ENCODE measurements at regions not wholly inside any gene's neighbourhood (a gene's known extent, or its start where the extent isn't known, plus 50 kb on each side); places are given as distances from the start of the nearest gene placed in this dataset.

GRCh38 chr5:162990063-162990462 is 447.3 kb upstream of the CCNG1 start:
- H3K9me3 ChIP-seq (ENCODE audit: low read depth), result no peaks in the 10 kb centered on the region
- H3K27me3 ChIP-seq, result no peaks in the 10 kb centered on the region
- no peak overlapping the region for H3K4me2 ChIP-seq
- no peaks in the 10 kb centered on the region for H4K20me1 ChIP-seq (ENCODE audit: insufficient read depth, poor library complexity, severe bottlenecking)
- no peaks in the 10 kb centered on the region for H3K79me2 ChIP-seq
- H3K4me1 ChIP-seq (ENCODE audit: insufficient read depth), result no peaks in the 10 kb centered on the region
- DNase-seq (ENCODE audit: low spot score), result no peak
- H3K36me3 ChIP-seq (replicated peaks; ENCODE audit: insufficient read depth, low read depth), result no peaks in the 10 kb centered on the region
- TF ChIP-seq CTCF (IDR thresholded peaks at IDR 0.05; ENCODE audit: poor library complexity), result no peak
- TF ChIP-seq EZH2phosphoT487 (IDR thresholded peaks at IDR 0.05; ENCODE audit: low read depth, severe bottlenecking, unreplicated experiment), result no peak
- no peak for TF ChIP-seq EZH2 (IDR thresholded peaks at IDR 0.05; ENCODE audit: borderline replicate concordance)
- H2AFZ ChIP-seq, result no peak overlapping the region
- no peak overlapping the region for H3K4me3 ChIP-seq
- H3K9me2 ChIP-seq (replicated peaks; ENCODE audit: insufficient read depth), result no peaks in the 10 kb centered on the region
- no peak overlapping the region for H3K27ac ChIP-seq

- no peaks in the 10 kb centered on the region for H4K20me1 ChIP-seq (ENCODE audit: insufficient read depth, poor library complexity, severe bottlenecking)
- no peak for DNase-seq (ENCODE audit: low spot score)
- no peaks in the 10 kb centered on the region for H3K9me3 ChIP-seq (ENCODE audit: low read depth)
- H2AFZ ChIP-seq, result no peak overlapping the region
- WGBS (ENCODE audit: low lambda C conversion rate, missing lambda C conversion rate), result 63% methylated on average over 2 of the region's 2 CpGs
- no peaks in the 10 kb centered on the region for H3K4me1 ChIP-seq (ENCODE audit: insufficient read depth)
- H3K36me3 ChIP-seq (replicated peaks; ENCODE audit: insufficient read depth, low read depth), result no peaks in the 10 kb centered on the region
- no peak overlapping the region for H3K4me3 ChIP-seq
- no peak overlapping the region for H3K27ac ChIP-seq
- no peak overlapping the region for H3K4me2 ChIP-seq
- H3K79me2 ChIP-seq, result no peaks in the 10 kb centered on the region
- H3K27me3 ChIP-seq, result no peaks in the 10 kb centered on the region
- H3K9me2 ChIP-seq (replicated peaks; ENCODE audit: insufficient read depth), result no peaks in the 10 kb centered on the region
- TF ChIP-seq EZH2 (IDR thresholded peaks at IDR 0.05; ENCODE audit: borderline replicate concordance) (no peak), CTCF (IDR thresholded peaks at IDR 0.05; ENCODE audit: poor library complexity) (no peak), EZH2phosphoT487 (IDR thresholded peaks at IDR 0.05; ENCODE audit: low read depth, severe bottlenecking, unreplicated experiment) (no peak)
Observed at GRCh38 chr5:162990856-162991497, 446.4 kb upstream of the CCNG1 start.

GRCh38 chr5:162995568-162995967 is 441.8 kb upstream of the CCNG1 start:
- 81% methylated on average over 4 of the region's 4 CpGs for WGBS (ENCODE audit: low lambda C conversion rate, missing lambda C conversion rate)
- DNase-seq (ENCODE audit: low spot score), result no peak
- TF ChIP-seq EZH2phosphoT487 (IDR thresholded peaks at IDR 0.05; ENCODE audit: low read depth, severe bottlenecking, unreplicated experiment) (no peak), CTCF (IDR thresholded peaks at IDR 0.05; ENCODE audit: poor library complexity) (no peak), EZH2 (IDR thresholded peaks at IDR 0.05; ENCODE audit: borderline replicate concordance) (no peak)
- Histone ChIP-seq H3K27me3 (no peaks in the 10 kb centered on the region), H3K4me1 (ENCODE audit: insufficient read depth) (no peaks in the 10 kb centered on the region), H3K9me3 (ENCODE audit: low read depth) (no peaks in the 10 kb centered on the region), H3K79me2 (no peaks in the 10 kb centered on the region), H3K9me2 (replicated peaks; ENCODE audit: insufficient read depth) (no peaks in the 10 kb centered on the region), H2AFZ (no peak overlapping the region), H3K4me2 (no peak overlapping the region), H3K4me3 (no peak overlapping the region), H3K27ac (no peak overlapping the region), H4K20me1 (ENCODE audit: insufficient read depth, poor library complexity, severe bottlenecking) (no peaks in the 10 kb centered on the region), H3K36me3 (replicated peaks; ENCODE audit: insufficient read depth, low read depth) (no peaks in the 10 kb centered on the region)

GRCh38 chr5:162996053-162996452 is 441.3 kb upstream of the CCNG1 start:
- H3K27me3 ChIP-seq, result no peaks in the 10 kb centered on the region
- no peak overlapping the region for H3K27ac ChIP-seq
- WGBS (ENCODE audit: low lambda C conversion rate, missing lambda C conversion rate), result 81% methylated on average over 1 of the region's 1 CpG
- no peaks in the 10 kb centered on the region for H4K20me1 ChIP-seq (ENCODE audit: insufficient read depth, poor library complexity, severe bottlenecking)
- H3K9me2 ChIP-seq (replicated peaks; ENCODE audit: insufficient read depth), result no peaks in the 10 kb centered on the region
- no peak overlapping the region for H3K4me3 ChIP-seq
- no peak overlapping the region for H3K4me2 ChIP-seq
- no peaks in the 10 kb centered on the region for H3K4me1 ChIP-seq (ENCODE audit: insufficient read depth)
- no peak overlapping the region for H2AFZ ChIP-seq
- H3K36me3 ChIP-seq (replicated peaks; ENCODE audit: insufficient read depth, low read depth), result no peaks in the 10 kb centered on the region
- TF ChIP-seq CTCF (IDR thresholded peaks at IDR 0.05; ENCODE audit: poor library complexity) (no peak), EZH2 (IDR thresholded peaks at IDR 0.05; ENCODE audit: borderline replicate concordance) (no peak), EZH2phosphoT487 (IDR thresholded peaks at IDR 0.05; ENCODE audit: low read depth, severe bottlenecking, unreplicated experiment) (no peak)
- H3K79me2 ChIP-seq, result no peaks in the 10 kb centered on the region
- no peaks in the 10 kb centered on the region for H3K9me3 ChIP-seq (ENCODE audit: low read depth)
- DNase-seq (ENCODE audit: low spot score), result no peak
